ENCODE measurements at regions not wholly inside any gene's neighbourhood (a gene's known extent, or its start where the extent isn't known, plus 50 kb on each side); places are given as distances from the start of the nearest gene placed in this dataset.

GRCh38 chrX:124829930-124830329 lies 483.6 kb downstream of the SH2D1A start:
- no peaks in the 10 kb centered on the region for H3K9me3 ChIP-seq (ENCODE audit: control insufficient read depth in 2 of 3, low read length in 3 of 3)
- DNase-seq, result no peak
- ATAC-seq, result no peak

GRCh38 chrX:124836786-124837185 lies 482.9 kb upstream of the TEX13C start:
- Mint-ChIP-seq H3K4me3 (peak overlapping the region in 6 of 10 donors; percentile 5 to 45 (median 27)), H3K27ac (peak overlapping the region in 2 of 9 donors; percentile 16 to 17), H3K36me3 (no peaks in the 10 kb centered on the region), H3K9me3 (peaks cover 0 to 1% (median 0%) of the 10 kb centered on the region in 11 donors), H3K4me1 (peaks cover 0 to 10% (median 4%) of the 10 kb centered on the region in 7 donors), H3K27me3 (peaks cover 0 to 4% (median 0%) of the 10 kb centered on the region in 5 donors)
- Histone ChIP-seq H3K4me3 (ENCODE audit: low read length) (no peak overlapping the region), H3K9me3 (ENCODE audit: control insufficient read depth in 2 of 3, low read length in 3 of 3) (no peaks in the 10 kb centered on the region), H3K36me3 (ENCODE audit: control insufficient read depth in 2 of 3, insufficient read depth in 3 of 3, low read length in 3 of 3) (no peaks in the 10 kb centered on the region), H3K27me3 (ENCODE audit: control insufficient read depth in 2 of 2, insufficient read depth in 2 of 2, low read length in 2 of 2) (peaks cover 0 to 3% of the 10 kb centered on the region in 2 donors), H3K4me1 (ENCODE audit: control insufficient read depth in 2 of 2, insufficient read depth in 2 of 2, low read length in 2 of 2) (no peaks in the 10 kb centered on the region), H3K27ac (ENCODE audit: low read depth, low read length) (no peak overlapping the region)
- CTCF ChIA-PET, result no interaction called here
- intact Hi-C loops (cut with micrococcal nuclease), result no loop called here
- ATAC-seq, result no peak
- peak in 4 of 9 donors; percentile 0 to 25 (median 1) for DNase-seq
- POLR2A ChIA-PET, result no interaction called here

More at GRCh38 chrX:124829930-124830329, 483.6 kb downstream of the SH2D1A start:
- intact Hi-C loops (cut with micrococcal nuclease), result no loop called here
- Mint-ChIP-seq H3K27me3 (peaks cover 0 to 4% (median 0%) of the 10 kb centered on the region in 5 donors), H3K4me1 (peaks cover 2 to 30% (median 16%) of the 10 kb centered on the region in 7 donors), H3K27ac (peak overlapping the region in 2 of 9 donors; percentile 3 to 4), H3K36me3 (no peaks in the 10 kb centered on the region), H3K9me3 (no peaks in the 10 kb centered on the region), H3K4me3 (no peak overlapping the region)
- Histone ChIP-seq H3K36me3 (ENCODE audit: control insufficient read depth in 2 of 3, insufficient read depth in 3 of 3, low read length in 3 of 3) (no peaks in the 10 kb centered on the region), H3K27me3 (ENCODE audit: control insufficient read depth in 2 of 2, insufficient read depth in 2 of 2, low read length in 2 of 2) (no peaks in the 10 kb centered on the region), H3K27ac (ENCODE audit: low read depth, low read length) (no peak overlapping the region), H3K4me1 (ENCODE audit: control insufficient read depth in 2 of 2, insufficient read depth in 2 of 2, low read length in 2 of 2) (no peaks in the 10 kb centered on the region), H3K4me3 (ENCODE audit: low read length) (no peak overlapping the region)
- CTCF ChIA-PET, result no interaction called here
- POLR2A ChIA-PET, result no interaction called here

GRCh38 chrX:124842205-124842604 lies 477.5 kb upstream of the TEX13C start:
- Histone ChIP-seq H3K4me1 (ENCODE audit: control insufficient read depth in 2 of 2, insufficient read depth in 2 of 2, low read length in 2 of 2) (no peaks in the 10 kb centered on the region), H3K36me3 (ENCODE audit: control insufficient read depth in 2 of 3, insufficient read depth in 3 of 3, low read length in 3 of 3) (no peaks in the 10 kb centered on the region), H3K4me3 (ENCODE audit: low read length) (no peak overlapping the region), H3K27ac (ENCODE audit: low read depth, low read length) (no peak overlapping the region), H3K9me3 (ENCODE audit: control insufficient read depth in 2 of 3, low read length in 3 of 3) (no peaks in the 10 kb centered on the region), H3K27me3 (ENCODE audit: control insufficient read depth in 2 of 2, insufficient read depth in 2 of 2, low read length in 2 of 2) (peaks cover 0 to 3% of the 10 kb centered on the region in 2 donors)
- ChIA-PET POLR2A (no interaction called here), CTCF (no interaction called here)
- no peaks in the 10 kb centered on the region for H3K4me1 Mint-ChIP-seq
- ATAC-seq, result no peak
- no peaks in the 10 kb centered on the region for H3K36me3 Mint-ChIP-seq
- no peak overlapping the region for H3K4me3 Mint-ChIP-seq
- no peak for DNase-seq
- no peaks in the 10 kb centered on the region for H3K27me3 Mint-ChIP-seq
- intact Hi-C loops (cut with micrococcal nuclease), result no loop called here
- no peak overlapping the region for H3K27ac Mint-ChIP-seq
- H3K9me3 Mint-ChIP-seq, result no peaks in the 10 kb centered on the region

- H3K4me3 ChIP-seq (ENCODE audit: low read length), result no peak overlapping the region
- CTCF ChIA-PET, result no interaction called here
Observed at GRCh38 chrX:124860736-124861135, 458.9 kb upstream of the TEX13C start.

DNA sequence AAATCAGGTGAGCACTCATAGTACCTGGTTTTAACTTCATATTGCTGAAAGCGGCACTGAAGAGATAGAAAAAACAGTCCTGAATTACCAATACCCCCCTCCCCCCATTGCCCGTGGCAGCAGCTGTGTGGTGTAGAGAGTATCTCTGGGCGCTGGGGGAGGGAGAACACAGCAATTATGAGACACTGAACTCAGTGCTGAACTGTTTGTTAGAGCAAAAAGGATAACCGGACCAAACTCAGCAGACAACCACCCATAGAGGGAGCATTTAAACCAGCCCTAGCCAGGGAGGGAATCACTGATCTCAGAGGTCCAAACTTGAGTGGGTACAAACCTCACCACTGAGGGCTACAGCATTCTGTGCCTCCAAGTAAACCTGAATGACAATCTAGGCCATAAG lies 457.4 kb upstream of the TEX13C start:
- Mint-ChIP-seq H3K4me3 (no peak overlapping the region), H3K36me3 (no peaks in the 10 kb centered on the region), H3K27me3 (peaks cover 0 to 16% (median 0%) of the 10 kb centered on the region in 5 donors), H3K27ac (peak overlapping the region in 1 of 9 donors; percentile 16), H3K9me3 (peaks cover 0 to 15% (median 0%) of the 10 kb centered on the region in 11 donors), H3K4me1 (no peaks in the 10 kb centered on the region)
- ATAC-seq (no peak), DNase-seq (no peak)
- Histone ChIP-seq H3K9me3 (ENCODE audit: control insufficient read depth in 2 of 3, low read length in 3 of 3) (no peaks in the 10 kb centered on the region), H3K36me3 (ENCODE audit: control insufficient read depth in 2 of 3, insufficient read depth in 3 of 3, low read length in 3 of 3) (no peaks in the 10 kb centered on the region), H3K4me3 (ENCODE audit: low read length) (no peak overlapping the region), H3K27me3 (ENCODE audit: control insufficient read depth in 2 of 2, insufficient read depth in 2 of 2, low read length in 2 of 2) (no peaks in the 10 kb centered on the region), H3K27ac (ENCODE audit: low read depth, low read length) (no peak overlapping the region), H3K4me1 (ENCODE audit: control insufficient read depth in 2 of 2, insufficient read depth in 2 of 2, low read length in 2 of 2) (no peaks in the 10 kb centered on the region)
- CTCF ChIA-PET, result no interaction called here
- POLR2A ChIA-PET, result no interaction called here
- intact Hi-C loops (cut with micrococcal nuclease), result loop anchor here in 1 of 2 donors (5.0 kb wide), 3 partner anchors 455 to 650 kb away; no protein-coding TSS in a partner anchor

More at GRCh38 chrX:124860736-124861135, 458.9 kb upstream of the TEX13C start:
- DNase-seq (no peak), ATAC-seq (no peak)
- Mint-ChIP-seq H3K4me1 (no peaks in the 10 kb centered on the region), H3K9me3 (peaks cover 0 to 10% (median 0%) of the 10 kb centered on the region in 11 donors), H3K36me3 (no peaks in the 10 kb centered on the region), H3K27me3 (peaks cover 0 to 16% (median 0%) of the 10 kb centered on the region in 5 donors), H3K27ac (no peak overlapping the region), H3K4me3 (no peak overlapping the region)
- intact Hi-C loops (cut with micrococcal nuclease), result loop anchor here in 1 of 2 donors (5.0 kb wide), 3 partner anchors 453 to 648 kb away; no protein-coding TSS in a partner anchor
- Histone ChIP-seq H3K27ac (ENCODE audit: low read depth, low read length) (no peak overlapping the region), H3K9me3 (ENCODE audit: control insufficient read depth in 2 of 3, low read length in 3 of 3) (no peaks in the 10 kb centered on the region), H3K4me1 (ENCODE audit: control insufficient read depth in 2 of 2, insufficient read depth in 2 of 2, low read length in 2 of 2) (no peaks in the 10 kb centered on the region), H3K36me3 (ENCODE audit: control insufficient read depth in 2 of 3, insufficient read depth in 3 of 3, low read length in 3 of 3) (no peaks in the 10 kb centered on the region), H3K27me3 (ENCODE audit: control insufficient read depth in 2 of 2, insufficient read depth in 2 of 2, low read length in 2 of 2) (no peaks in the 10 kb centered on the region)
- POLR2A ChIA-PET, result no interaction called here

- Mint-ChIP-seq H3K27ac (no peak overlapping the region), H3K27me3 (peaks cover 0 to 16% (median 0%) of the 10 kb centered on the region in 5 donors), H3K4me1 (no peaks in the 10 kb centered on the region), H3K9me3 (peaks cover 0 to 15% (median 0%) of the 10 kb centered on the region in 11 donors), H3K4me3 (no peak overlapping the region), H3K36me3 (no peaks in the 10 kb centered on the region)
- Histone ChIP-seq H3K36me3 (ENCODE audit: control insufficient read depth in 2 of 3, insufficient read depth in 3 of 3, low read length in 3 of 3) (no peaks in the 10 kb centered on the region), H3K4me1 (ENCODE audit: control insufficient read depth in 2 of 2, insufficient read depth in 2 of 2, low read length in 2 of 2) (no peaks in the 10 kb centered on the region), H3K9me3 (ENCODE audit: control insufficient read depth in 2 of 3, low read length in 3 of 3) (no peaks in the 10 kb centered on the region), H3K4me3 (ENCODE audit: low read length) (no peak overlapping the region), H3K27ac (ENCODE audit: low read depth, low read length) (no peak overlapping the region), H3K27me3 (ENCODE audit: control insufficient read depth in 2 of 2, insufficient read depth in 2 of 2, low read length in 2 of 2) (no peaks in the 10 kb centered on the region)
- POLR2A ChIA-PET, result no interaction called here
- intact Hi-C loops (cut with micrococcal nuclease), result loop anchor here in 1 of 2 donors (5.0 kb wide), 3 partner anchors 456 to 651 kb away; no protein-coding TSS in a partner anchor
- ATAC-seq, result no peak
- CTCF ChIA-PET, result no interaction called here
- DNase-seq, result no peak
Observed at GRCh38 chrX:124863303-124863702, 456.4 kb upstream of the TEX13C start.

DNA sequence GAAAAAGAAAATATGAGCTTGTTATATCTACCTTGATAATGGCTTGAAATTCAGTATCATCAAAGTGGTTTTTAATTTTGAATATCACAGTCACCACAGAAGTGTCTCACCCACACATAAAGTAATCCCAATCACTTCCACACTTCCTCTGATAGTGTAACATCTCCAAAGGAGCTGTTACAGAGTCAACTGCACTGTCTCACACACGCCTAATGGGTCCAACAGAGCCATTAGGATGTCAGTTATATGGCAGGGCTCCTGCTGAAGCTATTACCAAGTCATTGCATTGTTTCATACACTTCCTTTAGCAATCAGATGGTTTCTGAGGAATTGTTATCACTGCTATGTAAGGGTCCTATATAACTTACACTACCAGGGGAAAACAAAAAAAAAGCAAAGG lies 432.1 kb upstream of the TEX13C start:
- Histone ChIP-seq H3K4me3 (ENCODE audit: low read length) (no peak overlapping the region), H3K9me3 (ENCODE audit: control insufficient read depth in 2 of 3, low read length in 3 of 3) (no peaks in the 10 kb centered on the region), H3K4me1 (ENCODE audit: control insufficient read depth in 2 of 2, insufficient read depth in 2 of 2, low read length in 2 of 2) (no peaks in the 10 kb centered on the region), H3K27ac (ENCODE audit: low read depth, low read length) (no peak overlapping the region), H3K36me3 (ENCODE audit: control insufficient read depth in 2 of 3, insufficient read depth in 3 of 3, low read length in 3 of 3) (no peaks in the 10 kb centered on the region), H3K27me3 (ENCODE audit: control insufficient read depth in 2 of 2, insufficient read depth in 2 of 2, low read length in 2 of 2) (no peaks in the 10 kb centered on the region)
- Mint-ChIP-seq H3K4me3 (no peak overlapping the region), H3K4me1 (no peaks in the 10 kb centered on the region), H3K27ac (no peak overlapping the region), H3K27me3 (no peaks in the 10 kb centered on the region), H3K9me3 (peaks cover 0 to 1% (median 0%) of the 10 kb centered on the region in 11 donors), H3K36me3 (no peaks in the 10 kb centered on the region)
- no peak for DNase-seq
- ChIA-PET POLR2A (no interaction called here), CTCF (no interaction called here)
- no peak for ATAC-seq
- intact Hi-C loops (cut with micrococcal nuclease), result no loop called here
